ENCODE measurements at regions not wholly inside any gene's neighbourhood (a gene's known extent, or its start where the extent isn't known, plus 50 kb on each side); places are given as distances from the start of the nearest gene placed in this dataset.

DNA sequence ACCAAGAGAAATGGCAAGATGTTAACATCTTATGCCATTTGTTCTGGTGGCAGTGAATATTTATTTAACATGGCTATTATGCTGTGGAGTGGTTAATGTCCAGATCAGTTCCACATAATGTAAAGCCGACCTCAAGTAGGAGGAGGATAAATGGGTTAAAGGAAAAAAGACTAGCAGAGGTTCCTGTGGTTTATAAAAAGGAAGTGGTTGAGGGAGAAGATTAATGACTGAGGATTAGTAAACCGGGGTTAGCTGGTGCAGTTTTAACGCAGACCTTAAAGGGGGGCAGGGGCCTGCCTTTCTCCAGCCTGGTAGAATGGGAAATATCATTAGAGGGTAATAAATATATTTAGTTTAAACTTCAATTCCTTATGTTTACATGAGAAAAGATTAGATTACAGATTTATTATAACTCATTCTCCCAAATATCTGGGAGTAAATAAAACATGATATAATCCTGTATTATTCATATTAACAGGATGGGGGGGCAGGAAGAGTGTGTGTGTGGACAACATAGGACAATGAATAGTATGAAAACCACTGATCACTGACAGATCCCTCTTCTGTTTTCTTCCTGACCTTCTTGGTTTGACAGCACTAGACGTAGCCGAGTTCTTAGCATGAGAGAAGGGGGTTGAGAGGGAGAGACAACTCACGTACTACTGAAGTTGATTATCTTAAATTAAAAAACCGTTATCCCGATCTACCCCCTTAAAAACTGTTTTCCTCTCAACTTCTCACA is 124.1 kb upstream of the LIMCH1 start:
- Histone ChIP-seq H3K4me1 (peaks cover 46% of the 10 kb centered on the region), H3K9me3 (no peaks in the 10 kb centered on the region), H3K27ac (peak overlapping the region; percentile 67), H3K4me3 (peak overlapping the region; percentile 41), H3K36me3 (ENCODE audit: insufficient read depth in 1 of 2, low read depth in 1 of 2) (no peaks in the 10 kb centered on the region), H3K27me3 (ENCODE audit: insufficient read depth in 3 of 3, low read length in 2 of 3) (no peaks in the 10 kb centered on the region)
- TF ChIP-seq, protein P1, sequence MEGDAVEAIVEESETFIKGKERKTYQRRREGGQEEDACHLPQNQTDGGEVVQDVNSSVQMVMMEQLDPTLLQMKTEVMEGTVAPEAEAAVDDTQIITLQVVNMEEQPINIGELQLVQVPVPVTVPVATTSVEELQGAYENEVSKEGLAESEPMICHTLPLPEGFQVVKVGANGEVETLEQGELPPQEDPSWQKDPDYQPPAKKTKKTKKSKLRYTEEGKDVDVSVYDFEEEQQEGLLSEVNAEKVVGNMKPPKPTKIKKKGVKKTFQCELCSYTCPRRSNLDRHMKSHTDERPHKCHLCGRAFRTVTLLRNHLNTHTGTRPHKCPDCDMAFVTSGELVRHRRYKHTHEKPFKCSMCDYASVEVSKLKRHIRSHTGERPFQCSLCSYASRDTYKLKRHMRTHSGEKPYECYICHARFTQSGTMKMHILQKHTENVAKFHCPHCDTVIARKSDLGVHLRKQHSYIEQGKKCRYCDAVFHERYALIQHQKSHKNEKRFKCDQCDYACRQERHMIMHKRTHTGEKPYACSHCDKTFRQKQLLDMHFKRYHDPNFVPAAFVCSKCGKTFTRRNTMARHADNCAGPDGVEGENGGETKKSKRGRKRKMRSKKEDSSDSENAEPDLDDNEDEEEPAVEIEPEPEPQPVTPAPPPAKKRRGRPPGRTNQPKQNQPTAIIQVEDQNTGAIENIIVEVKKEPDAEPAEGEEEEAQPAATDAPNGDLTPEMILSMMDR (IDR thresholded peaks at IDR 0.05) = no peak
- peak in 1 of 4 donors; percentile 42 for ATAC-seq
- WGBS, 3 donors = 32 to 54% (median 40%) methylated on average over 8 of the region's 8 CpGs
- no peak for DNase-seq
- intact Hi-C loops (cut with DNase I) = loop anchor here in 1 of 2 donors (5.0 kb wide), 1 partner anchor 37 kb away; no protein-coding TSS in a partner anchor

DNA sequence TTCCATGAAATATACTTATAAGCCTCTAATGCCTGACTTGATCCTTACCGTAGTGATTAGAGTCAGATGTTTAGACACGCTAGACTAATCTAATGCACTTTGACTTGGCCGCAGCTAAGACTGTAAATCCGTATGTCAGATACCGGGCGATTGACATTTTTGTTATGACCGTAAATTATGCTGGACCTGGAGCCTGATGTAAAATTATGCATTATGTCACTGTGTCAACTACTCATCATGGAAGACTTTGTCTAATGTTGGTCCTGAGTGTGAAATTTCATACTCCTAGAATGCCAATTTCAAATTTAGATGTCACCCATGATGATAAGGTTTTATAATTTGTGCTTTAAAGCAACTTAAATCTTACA is 123.6 kb upstream of the LIMCH1 start:
- TF ChIP-seq, protein P1 (IDR thresholded peaks at IDR 0.05) = no peak
- no peaks in the 10 kb centered on the region for H3K36me3 ChIP-seq (ENCODE audit: insufficient read depth in 1 of 2, low read depth in 1 of 2)
- H3K4me3 ChIP-seq = peak overlapping the region; percentile 41
- intact Hi-C loops (cut with DNase I) = loop anchor here in 1 of 2 donors (5.0 kb wide), 1 partner anchor 37 kb away; no protein-coding TSS in a partner anchor
- peak overlapping the region; percentile 67 for H3K27ac ChIP-seq
- no peaks in the 10 kb centered on the region for H3K27me3 ChIP-seq (ENCODE audit: insufficient read depth in 3 of 3, low read length in 2 of 3)
- DNase-seq = no peak
- WGBS, 3 donors = 23 to 25% (median 24%) methylated on average over 7 of the region's 7 CpGs
- peaks cover 46% of the 10 kb centered on the region for H3K4me1 ChIP-seq
- ATAC-seq = peak in 3 of 4 donors; percentile 22 to 53 (median 53)
- H3K9me3 ChIP-seq = no peaks in the 10 kb centered on the region

DNA sequence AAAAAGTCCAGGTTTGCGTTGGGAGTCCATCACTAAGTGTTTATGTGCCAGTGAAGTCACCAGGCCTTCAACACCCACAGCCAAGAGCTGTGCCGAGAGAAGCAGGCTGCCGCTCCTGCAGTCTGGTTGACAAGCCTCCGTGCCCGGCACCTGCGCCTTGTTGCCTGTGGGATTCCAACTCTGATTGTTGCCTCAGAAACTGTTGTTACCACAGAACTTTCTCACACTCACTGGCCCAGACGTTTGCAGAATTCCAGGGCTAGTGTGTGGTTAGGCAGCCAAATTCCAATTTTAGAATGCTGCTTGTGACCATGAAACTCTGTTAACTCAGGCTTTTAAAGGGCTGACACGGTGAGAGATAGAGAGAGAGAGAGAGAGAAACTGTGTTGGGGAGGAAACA is 119.5 kb upstream of the LIMCH1 start:
- peak; percentile 85 to 93 (median 90) for ATAC-seq
- Histone ChIP-seq H3K4me3 (peak overlapping the region; percentile 10), H3K27me3 (ENCODE audit: insufficient read depth in 3 of 3, low read length in 2 of 3) (no peaks in the 10 kb centered on the region), H3K27ac (peak overlapping the region; percentile 67), H3K4me1 (peaks cover 33% of the 10 kb centered on the region), H3K9me3 (no peaks in the 10 kb centered on the region), H3K36me3 (ENCODE audit: insufficient read depth in 1 of 2, low read depth in 1 of 2) (no peaks in the 10 kb centered on the region)
- TF ChIP-seq, protein P1 (IDR thresholded peaks at IDR 0.05) = no peak
- 18 to 35% (median 20%) methylated on average over 8 of the region's 8 CpGs for WGBS, 3 donors
- peak; percentile 62 to 87 for DNase-seq
- intact Hi-C loops (cut with DNase I) = loop anchor here (2.0 to 5.0 kb wide), 2 partner anchors 51 to 58 kb away; no protein-coding TSS in a partner anchor

DNA sequence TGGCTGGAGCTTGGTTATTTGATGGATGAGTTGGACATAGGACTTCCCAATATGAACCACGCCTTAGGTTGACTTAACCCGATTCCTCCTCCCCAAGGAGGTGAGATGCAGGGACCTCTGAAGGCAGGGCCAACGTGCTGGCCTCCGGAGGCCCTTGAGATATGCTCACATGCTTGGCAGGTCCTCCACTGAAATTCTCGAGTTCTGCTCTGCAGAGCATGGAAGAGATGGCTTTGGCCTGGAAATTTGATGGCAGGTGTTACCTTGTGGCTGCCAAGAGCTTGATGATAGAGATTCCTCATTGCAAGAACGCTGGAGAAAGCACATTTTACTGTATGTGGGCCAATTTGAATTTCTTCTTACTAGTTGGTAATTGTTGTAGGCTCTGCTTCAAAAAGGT is 117.4 kb upstream of the LIMCH1 start:
- 11 to 22% (median 18%) methylated on average over 6 of the region's 6 CpGs for WGBS, 3 donors
- TF ChIP-seq, protein P1 (IDR thresholded peaks at IDR 0.05) = no peak
- Histone ChIP-seq H3K27ac (no peak overlapping the region), H3K4me1 (peaks cover 16% of the 10 kb centered on the region), H3K4me3 (no peak overlapping the region), H3K36me3 (ENCODE audit: insufficient read depth in 1 of 2, low read depth in 1 of 2) (no peaks in the 10 kb centered on the region), H3K27me3 (ENCODE audit: insufficient read depth in 3 of 3, low read length in 2 of 3) (no peaks in the 10 kb centered on the region), H3K9me3 (no peaks in the 10 kb centered on the region)
- DNase-seq (no peak), ATAC-seq (no peak)
- intact Hi-C loops (cut with DNase I) = no loop called here

All from psoas muscle (tissue), 7 donors.